GM12878 (cell line): ENCODE measurements at regions not wholly inside any gene's neighbourhood (a gene's known extent, or its start where the extent isn't known, plus 50 kb on each side); places are given as distances from the start of the nearest gene placed in this dataset.

Source experiments
- ATAC-seq: fragments of 200-7000 bp; cut with Tn5 transposase; 3 replicates; pipeline ENCODE4 v1.9.1; 2020; ENCODE audit warnings: mild to moderate bottlenecking, moderate library complexity
- BruUV-seq: library from RNA; stranded (reverse); fragments of 400-500 nt; replicated peaks from 2 replicates; lab custom pipeline; 2021; lab: Mats Ljungman, UMichigan
- CTCF ChIA-PET: fragments of 300-600 bp; sonication (Branson Sonifier 250); formaldehyde crosslinking; extraction: SDS; loops from one replicate; lab custom pipeline; 2021; ENCODE audit warnings: inconsistent platforms; lab: Yijun Ruan, JAX
- POLR2A ChIA-PET: fragments of 350-600 bp; formaldehyde crosslinking; extraction: SDS; loops from one replicate; lab custom pipeline; 2021; ENCODE audit warnings: inconsistent platforms; lab: Charles Lee
- RAD21 ChIA-PET: fragments of 300-600 bp; sonication (Branson Sonifier 250); formaldehyde crosslinking; loops from one replicate; lab custom pipeline; 2023; ENCODE audit warnings: antibody characterized with exemption; ENCODE audit not compliant: unreplicated experiment; lab: Charles Lee
- SMC1A ChIA-PET: fragments of 300-600 bp; sonication (Branson Sonifier 250); formaldehyde crosslinking; loops from one replicate; lab custom pipeline; 2023; ENCODE audit not compliant: unreplicated experiment, uncharacterized antibody; lab: Charles Lee
- DNase-seq: peaks from one replicate; pipeline ENCODE4 v3.0.0-alpha.2; 2011; ENCODE audit warnings: low read depth, low spot score
- FAIRE-seq: peaks from 3 replicates; lab custom pipeline; 2011; peaks lifted over from hg19 to GRCh38; lab: Jason Lieb, UNC
- H2AFZ ChIP-seq: 2 replicates; pipeline ENCODE4 v1.6.0; 2011; ENCODE audit warnings: low read depth, low read length, control low read depth; ENCODE audit not compliant: control insufficient read depth
- H3K27ac ChIP-seq: 2 replicates; pipeline ENCODE4 v1.5.1; 2011; ENCODE audit warnings: control low read depth; ENCODE audit not compliant: control insufficient read depth, insufficient read depth
- H3K27me3 ChIP-seq, 2 experiments: replicated peaks in 1 of 2; 2 replicates each; pipeline versions ENCODE4 v1.6.0 to v1.6.1; 2011; ENCODE audit warnings: low read length in 1 of 2; ENCODE audit not compliant: control insufficient read depth in 2 of 2, insufficient read depth in 2 of 2
- H3K36me3 ChIP-seq, 2 experiments: 2 replicates each; pipeline ENCODE4 v1.5.1; 2011; ENCODE audit warnings: low read length in 1 of 2; ENCODE audit not compliant: control insufficient read depth in 2 of 2, insufficient read depth in 2 of 2
- H3K4me1 ChIP-seq: 2 replicates; pipeline ENCODE4 v1.6.1; 2011; ENCODE audit warnings: mild to moderate bottlenecking, low read length, moderate library complexity, mixed read lengths; ENCODE audit not compliant: control insufficient read depth, insufficient read depth
- H3K4me2 ChIP-seq: 2 replicates; pipeline ENCODE4 v1.6.0; 2011; ENCODE audit warnings: control low read depth; ENCODE audit not compliant: control insufficient read depth, insufficient read depth
- H3K4me3 ChIP-seq: fragments of 200-600 bp; sonication (generic); 2 replicates; pipeline ENCODE4 v1.5.1; 2016
- H3K79me2 ChIP-seq: 2 replicates; pipeline ENCODE4 v1.6.0; 2011; ENCODE audit warnings: low read length; ENCODE audit not compliant: control insufficient read depth, insufficient read depth
- H3K9ac ChIP-seq: 2 replicates; pipeline ENCODE4 v1.8.0; 2011; ENCODE audit warnings: low read length, control low read depth, mixed read lengths; ENCODE audit not compliant: control insufficient read depth, insufficient read depth
- H3K9me3 ChIP-seq: replicated peaks from 3 replicates; pipeline ENCODE4 v1.5.1; 2011; ENCODE audit warnings: mild to moderate bottlenecking, low read length; ENCODE audit not compliant: control insufficient read depth, insufficient read depth
- H4K20me1 ChIP-seq: 2 replicates; pipeline ENCODE4 v1.6.0; 2011; ENCODE audit not compliant: control insufficient read depth, insufficient read depth
- CBX5 ChIP-seq: sonication (generic); IDR thresholded peaks from 2 replicates; pipeline ENCODE4 v1.6.1; 2016; ENCODE audit warnings: low read depth, moderate library complexity, mild to moderate bottlenecking, inconsistent platforms
- FOXK2 ChIP-seq: fragments of 450-650 bp; IDR thresholded peaks from 2 replicates; pipeline ENCODE4 v1.6.1; 2017; ENCODE audit warnings: mild to moderate bottlenecking, moderate library complexity
- MTA3 ChIP-seq: IDR thresholded peaks from 2 replicates; pipeline ENCODE4 v1.6.1; 2012; ENCODE audit warnings: low read length, inconsistent platforms, borderline replicate concordance
- SMARCA5 ChIP-seq: fragments of 450-650 bp; IDR thresholded peaks from 2 replicates; pipeline ENCODE4 v1.6.1; 2017; ENCODE audit warnings: mild to moderate bottlenecking
- ZZZ3 ChIP-seq: IDR thresholded peaks from 2 replicates; pipeline ENCODE4 v1.6.1; 2011; ENCODE audit warnings: low read depth; ENCODE audit not compliant: control insufficient read depth, insufficient read length
- WGBS: methylation state at CpG from one replicate; pipeline ENCODE4 v1.1.6; 2016; ENCODE audit warnings: low lambda C conversion rate; ENCODE audit not compliant: insufficient replicate concordance, insufficient coverage; ENCODE audit errors: missing lambda C conversion rate; 5-methylcytosine and 5-hydroxymethylcytosine counted together
- in situ Hi-C: fragments of 300-500 bp; cut with MboI; formaldehyde crosslinking; loops from 9 replicates; pipeline ENCODE4 v1.14.3; 2018; ENCODE audit warnings: mixed read lengths
- intact Hi-C: fragments of 100-400 bp; cut with micrococcal nuclease; formaldehyde crosslinking; loops from one replicate; pipeline ENCODE4 v1.14.2; 2022; ENCODE audit not compliant: unreplicated experiment
- TF ChIP-seq, protein P1 (sequence below): fragments of 450-650 bp; conservative IDR thresholded peaks from 2 replicates; pipeline ENCODE4 v1.6.1; 2017; ENCODE audit warnings: mild to moderate bottlenecking, moderate library complexity
- TF ChIP-seq, protein P2 (sequence below): IDR thresholded peaks from 2 replicates; pipeline ENCODE4 v1.6.1; 2012; ENCODE audit warnings: improper control_type of control experiment, low read depth, low read length; ENCODE audit not compliant: insufficient replicate concordance
- TF ChIP-seq, protein P3 (sequence below): fragments of 450-650 bp; IDR thresholded peaks from 2 replicates; pipeline ENCODE4 v1.6.1; 2017; ENCODE audit warnings: mild to moderate bottlenecking, moderate library complexity
- TF ChIP-seq, protein P4 (sequence below): IDR thresholded peaks from 2 replicates; pipeline ENCODE4 v1.6.1; 2011; ENCODE audit warnings: mild to moderate bottlenecking, low read depth, low read length, moderate library complexity; ENCODE audit not compliant: insufficient replicate concordance

DNA sequence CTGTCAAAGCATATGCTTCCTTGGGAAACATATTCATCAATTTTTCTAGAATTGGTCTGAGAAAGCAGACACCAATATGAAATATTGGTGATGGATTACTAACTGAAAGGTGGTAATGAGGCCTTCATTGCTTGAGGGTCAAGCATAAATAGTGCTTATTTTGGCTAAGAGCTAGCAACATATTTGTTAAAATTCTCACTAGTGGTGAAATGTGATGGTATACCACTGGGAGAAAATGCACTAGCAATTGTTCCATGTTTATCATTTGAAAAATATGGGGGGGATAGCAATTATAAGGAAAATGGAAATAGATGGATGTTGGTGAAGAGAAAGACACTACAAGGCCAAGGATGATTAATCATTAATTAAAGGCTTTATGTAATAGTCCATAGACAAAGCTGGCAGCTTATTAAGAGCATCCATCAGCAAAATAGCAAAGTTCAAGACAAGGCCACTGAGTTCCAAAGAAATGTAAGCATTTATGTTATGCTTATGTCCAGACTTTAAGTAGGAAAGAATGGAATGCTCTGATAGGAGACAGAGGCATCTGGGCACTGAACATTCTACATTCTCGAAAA is 253.7 kb upstream of the PRDM9 start (continued):
- TF ChIP-seq, protein P1, sequence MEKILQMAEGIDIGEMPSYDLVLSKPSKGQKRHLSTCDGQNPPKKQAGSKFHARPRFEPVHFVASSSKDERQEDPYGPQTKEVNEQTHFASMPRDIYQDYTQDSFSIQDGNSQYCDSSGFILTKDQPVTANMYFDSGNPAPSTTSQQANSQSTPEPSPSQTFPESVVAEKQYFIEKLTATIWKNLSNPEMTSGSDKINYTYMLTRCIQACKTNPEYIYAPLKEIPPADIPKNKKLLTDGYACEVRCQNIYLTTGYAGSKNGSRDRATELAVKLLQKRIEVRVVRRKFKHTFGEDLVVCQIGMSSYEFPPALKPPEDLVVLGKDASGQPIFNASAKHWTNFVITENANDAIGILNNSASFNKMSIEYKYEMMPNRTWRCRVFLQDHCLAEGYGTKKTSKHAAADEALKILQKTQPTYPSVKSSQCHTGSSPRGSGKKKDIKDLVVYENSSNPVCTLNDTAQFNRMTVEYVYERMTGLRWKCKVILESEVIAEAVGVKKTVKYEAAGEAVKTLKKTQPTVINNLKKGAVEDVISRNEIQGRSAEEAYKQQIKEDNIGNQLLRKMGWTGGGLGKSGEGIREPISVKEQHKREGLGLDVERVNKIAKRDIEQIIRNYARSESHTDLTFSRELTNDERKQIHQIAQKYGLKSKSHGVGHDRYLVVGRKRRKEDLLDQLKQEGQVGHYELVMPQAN = no peak
- TF ChIP-seq, protein P2, sequence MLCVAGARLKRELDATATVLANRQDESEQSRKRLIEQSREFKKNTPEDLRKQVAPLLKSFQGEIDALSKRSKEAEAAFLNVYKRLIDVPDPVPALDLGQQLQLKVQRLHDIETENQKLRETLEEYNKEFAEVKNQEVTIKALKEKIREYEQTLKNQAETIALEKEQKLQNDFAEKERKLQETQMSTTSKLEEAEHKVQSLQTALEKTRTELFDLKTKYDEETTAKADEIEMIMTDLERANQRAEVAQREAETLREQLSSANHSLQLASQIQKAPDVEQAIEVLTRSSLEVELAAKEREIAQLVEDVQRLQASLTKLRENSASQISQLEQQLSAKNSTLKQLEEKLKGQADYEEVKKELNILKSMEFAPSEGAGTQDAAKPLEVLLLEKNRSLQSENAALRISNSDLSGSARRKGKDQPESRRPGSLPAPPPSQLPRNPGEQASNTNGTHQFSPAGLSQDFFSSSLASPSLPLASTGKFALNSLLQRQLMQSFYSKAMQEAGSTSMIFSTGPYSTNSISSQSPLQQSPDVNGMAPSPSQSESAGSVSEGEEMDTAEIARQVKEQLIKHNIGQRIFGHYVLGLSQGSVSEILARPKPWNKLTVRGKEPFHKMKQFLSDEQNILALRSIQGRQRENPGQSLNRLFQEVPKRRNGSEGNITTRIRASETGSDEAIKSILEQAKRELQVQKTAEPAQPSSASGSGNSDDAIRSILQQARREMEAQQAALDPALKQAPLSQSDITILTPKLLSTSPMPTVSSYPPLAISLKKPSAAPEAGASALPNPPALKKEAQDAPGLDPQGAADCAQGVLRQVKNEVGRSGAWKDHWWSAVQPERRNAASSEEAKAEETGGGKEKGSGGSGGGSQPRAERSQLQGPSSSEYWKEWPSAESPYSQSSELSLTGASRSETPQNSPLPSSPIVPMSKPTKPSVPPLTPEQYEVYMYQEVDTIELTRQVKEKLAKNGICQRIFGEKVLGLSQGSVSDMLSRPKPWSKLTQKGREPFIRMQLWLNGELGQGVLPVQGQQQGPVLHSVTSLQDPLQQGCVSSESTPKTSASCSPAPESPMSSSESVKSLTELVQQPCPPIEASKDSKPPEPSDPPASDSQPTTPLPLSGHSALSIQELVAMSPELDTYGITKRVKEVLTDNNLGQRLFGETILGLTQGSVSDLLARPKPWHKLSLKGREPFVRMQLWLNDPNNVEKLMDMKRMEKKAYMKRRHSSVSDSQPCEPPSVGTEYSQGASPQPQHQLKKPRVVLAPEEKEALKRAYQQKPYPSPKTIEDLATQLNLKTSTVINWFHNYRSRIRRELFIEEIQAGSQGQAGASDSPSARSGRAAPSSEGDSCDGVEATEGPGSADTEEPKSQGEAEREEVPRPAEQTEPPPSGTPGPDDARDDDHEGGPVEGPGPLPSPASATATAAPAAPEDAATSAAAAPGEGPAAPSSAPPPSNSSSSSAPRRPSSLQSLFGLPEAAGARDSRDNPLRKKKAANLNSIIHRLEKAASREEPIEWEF = no peak

DNA sequence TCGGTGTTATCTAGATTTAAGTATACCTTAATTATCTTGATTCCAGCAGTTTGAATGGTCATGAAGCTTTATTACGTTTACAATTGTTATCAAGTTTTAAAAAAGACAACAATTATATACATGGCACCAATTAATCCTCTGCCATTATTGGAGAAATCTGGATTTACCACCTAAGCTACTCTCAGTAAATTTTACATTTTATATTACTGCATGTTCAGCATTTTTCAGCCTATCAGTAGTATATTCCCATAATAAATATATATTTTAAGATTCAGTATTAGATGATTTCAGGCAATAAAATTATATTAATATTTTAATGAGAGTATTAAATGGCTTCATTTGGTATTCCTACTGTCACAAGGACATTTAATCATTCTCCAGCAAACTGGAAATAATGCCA is 264.5 kb upstream of the PRDM9 start:
- no peaks in the 10 kb centered on the region for H3K36me3 ChIP-seq
- H3K4me2 ChIP-seq = no peak overlapping the region
- H2AFZ ChIP-seq = no peak overlapping the region
- no peaks in the 10 kb centered on the region for H3K79me2 ChIP-seq
- H3K4me1 ChIP-seq = no peaks in the 10 kb centered on the region
- 23% methylated on average over 2 of the region's 2 CpGs for WGBS
- ChIA-PET CTCF (interaction anchor here (1.0 to 1.5 kb wide), 3 partner anchors 11 to 22 kb away, joined by 3 to 6 read pairs (median 3); no protein-coding TSS in a partner anchor), SMC1A (interaction anchor here (0.7 kb wide), 1 partner anchor 73 kb away, joined by 3 read pairs; no protein-coding TSS in a partner anchor), RAD21 (no interaction called here), POLR2A (no interaction called here)
- H3K4me3 ChIP-seq = no peak overlapping the region
- no peaks in the 10 kb centered on the region for H3K9me3 ChIP-seq
- no peak for FAIRE-seq
- no peak for DNase-seq
- in situ Hi-C loops = no loop called here
- ATAC-seq = no peak
- no peak overlapping the region for H3K9ac ChIP-seq
- intact Hi-C loops = no loop called here
- no TSS peak for BruUV-seq
- H4K20me1 ChIP-seq = no peaks in the 10 kb centered on the region
- no peaks in the 10 kb centered on the region for H3K27me3 ChIP-seq
- H3K27ac ChIP-seq = no peak overlapping the region
- TF ChIP-seq MTA3 (no peak), ZZZ3 (no peak), CBX5 (no peak), FOXK2 (no peak), SMARCA5 (no peak)
- TF ChIP-seq, protein P3, sequence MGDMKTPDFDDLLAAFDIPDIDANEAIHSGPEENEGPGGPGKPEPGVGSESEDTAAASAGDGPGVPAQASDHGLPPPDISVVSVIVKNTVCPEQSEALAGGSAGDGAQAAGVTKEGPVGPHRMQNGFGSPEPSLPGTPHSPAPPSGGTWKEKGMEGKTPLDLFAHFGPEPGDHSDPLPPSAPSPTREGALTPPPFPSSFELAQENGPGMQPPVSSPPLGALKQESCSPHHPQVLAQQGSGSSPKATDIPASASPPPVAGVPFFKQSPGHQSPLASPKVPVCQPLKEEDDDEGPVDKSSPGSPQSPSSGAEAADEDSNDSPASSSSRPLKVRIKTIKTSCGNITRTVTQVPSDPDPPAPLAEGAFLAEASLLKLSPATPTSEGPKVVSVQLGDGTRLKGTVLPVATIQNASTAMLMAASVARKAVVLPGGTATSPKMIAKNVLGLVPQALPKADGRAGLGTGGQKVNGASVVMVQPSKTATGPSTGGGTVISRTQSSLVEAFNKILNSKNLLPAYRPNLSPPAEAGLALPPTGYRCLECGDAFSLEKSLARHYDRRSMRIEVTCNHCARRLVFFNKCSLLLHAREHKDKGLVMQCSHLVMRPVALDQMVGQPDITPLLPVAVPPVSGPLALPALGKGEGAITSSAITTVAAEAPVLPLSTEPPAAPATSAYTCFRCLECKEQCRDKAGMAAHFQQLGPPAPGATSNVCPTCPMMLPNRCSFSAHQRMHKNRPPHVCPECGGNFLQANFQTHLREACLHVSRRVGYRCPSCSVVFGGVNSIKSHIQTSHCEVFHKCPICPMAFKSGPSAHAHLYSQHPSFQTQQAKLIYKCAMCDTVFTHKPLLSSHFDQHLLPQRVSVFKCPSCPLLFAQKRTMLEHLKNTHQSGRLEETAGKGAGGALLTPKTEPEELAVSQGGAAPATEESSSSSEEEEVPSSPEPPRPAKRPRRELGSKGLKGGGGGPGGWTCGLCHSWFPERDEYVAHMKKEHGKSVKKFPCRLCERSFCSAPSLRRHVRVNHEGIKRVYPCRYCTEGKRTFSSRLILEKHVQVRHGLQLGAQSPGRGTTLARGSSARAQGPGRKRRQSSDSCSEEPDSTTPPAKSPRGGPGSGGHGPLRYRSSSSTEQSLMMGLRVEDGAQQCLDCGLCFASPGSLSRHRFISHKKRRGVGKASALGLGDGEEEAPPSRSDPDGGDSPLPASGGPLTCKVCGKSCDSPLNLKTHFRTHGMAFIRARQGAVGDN = no peak
- TF ChIP-seq, protein P4, sequence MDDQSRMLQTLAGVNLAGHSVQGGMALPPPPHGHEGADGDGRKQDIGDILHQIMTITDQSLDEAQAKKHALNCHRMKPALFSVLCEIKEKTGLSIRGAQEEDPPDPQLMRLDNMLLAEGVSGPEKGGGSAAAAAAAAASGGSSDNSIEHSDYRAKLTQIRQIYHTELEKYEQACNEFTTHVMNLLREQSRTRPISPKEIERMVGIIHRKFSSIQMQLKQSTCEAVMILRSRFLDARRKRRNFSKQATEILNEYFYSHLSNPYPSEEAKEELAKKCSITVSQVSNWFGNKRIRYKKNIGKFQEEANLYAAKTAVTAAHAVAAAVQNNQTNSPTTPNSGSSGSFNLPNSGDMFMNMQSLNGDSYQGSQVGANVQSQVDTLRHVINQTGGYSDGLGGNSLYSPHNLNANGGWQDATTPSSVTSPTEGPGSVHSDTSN = no peak
